ENCODE measurements at regions not wholly inside any gene's neighbourhood (a gene's known extent, or its start where the extent isn't known, plus 50 kb on each side); places are given as distances from the start of the nearest gene placed in this dataset.

DNA sequence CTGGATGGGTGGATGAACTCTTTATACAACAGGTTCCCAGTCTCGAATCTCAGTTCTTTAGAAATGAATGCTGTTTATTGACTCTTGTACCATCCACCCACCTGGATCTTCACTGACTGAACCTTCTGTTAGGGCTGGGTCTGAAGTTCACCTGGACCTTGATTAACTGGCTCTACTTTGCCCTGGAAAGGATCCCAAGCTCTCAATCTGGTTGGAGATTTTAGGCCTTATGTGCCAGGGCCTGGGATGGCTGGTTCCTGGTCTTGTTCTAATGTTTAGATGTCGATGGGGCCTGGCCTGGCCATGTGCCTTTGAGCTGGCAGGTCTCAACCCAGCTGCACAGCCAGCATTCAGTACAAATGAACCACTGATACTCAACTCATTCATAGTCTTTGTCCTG is 76.5 kb upstream of the MED13L start:
- Histone ChIP-seq H4K20me1 (replicated peaks; ENCODE audit: control insufficient read depth, extremely low read depth, insufficient read depth, low read length) (no peaks in the 10 kb centered on the region), H3K9ac (replicated peaks; ENCODE audit: extremely low read depth, insufficient read depth, low read length) (no peak overlapping the region), H3K4me1 (ENCODE audit: control insufficient read depth, extremely low read depth, insufficient read depth, low read length) (peaks cover 14% of the 10 kb centered on the region), H3K4me2 (ENCODE audit: insufficient read depth, low read length) (no peak overlapping the region), H3K36me3 (ENCODE audit: control insufficient read depth in 2 of 2, extremely low read depth in 1 of 2, insufficient read depth in 2 of 2, low read length in 2 of 2) (no peaks in the 10 kb centered on the region), H3K9me1 (replicated peaks; ENCODE audit: control insufficient read depth, extremely low read depth, insufficient read depth, low read length) (no peaks in the 10 kb centered on the region), H2AFZ (ENCODE audit: low read depth, low read length) (no peak overlapping the region), H3K4me3 (replicated peaks in 1 of 3; ENCODE audit: insufficient read depth in 1 of 3, low read depth in 1 of 3, low read length in 3 of 3) (no peak overlapping the region), H3K9me3 (replicated peaks; ENCODE audit: control insufficient read depth, insufficient read depth, low read length) (no peaks in the 10 kb centered on the region), H3K27ac (ENCODE audit: insufficient read depth, low read depth, low read length) (no peak overlapping the region), H3K27me3 (ENCODE audit: control insufficient read depth in 2 of 2, insufficient read depth in 2 of 2, low read length in 2 of 2) (no peaks in the 10 kb centered on the region), H3K79me2 (ENCODE audit: control insufficient read depth, insufficient read depth, low read length) (no peaks in the 10 kb centered on the region)
- no peak for TF ChIP-seq CTCF (IDR thresholded peaks at IDR 0.05; ENCODE audit: extremely low read depth in 1 of 2, insufficient read depth in 1 of 2, low read depth in 1 of 2, low read length in 2 of 2)
- no peak for TF ChIP-seq MYC (IDR thresholded peaks at IDR 0.05; ENCODE audit: low read depth, low read length)
- no peak for TF ChIP-seq FOS (IDR thresholded peaks at IDR 0.05; ENCODE audit: borderline replicate concordance, insufficient read depth, low read length)
- TF ChIP-seq POLR2A (IDR thresholded peaks at IDR 0.05; ENCODE audit: low read depth, low read length), result no peak
- no peak for TF ChIP-seq MAX (IDR thresholded peaks at IDR 0.05; ENCODE audit: insufficient read depth, insufficient read length)
- TF ChIP-seq POLR2AphosphoS5 (IDR thresholded peaks at IDR 0.05; ENCODE audit: insufficient read depth, low read depth, low read length), result no peak
- no peak for TF ChIP-seq EZH2 (IDR thresholded peaks at IDR 0.05; ENCODE audit: borderline replicate concordance, low read depth, low read length, severe bottlenecking)
- no peak for TF ChIP-seq GATA2 (IDR thresholded peaks at IDR 0.05; ENCODE audit: insufficient read depth, insufficient read length, low read depth, low read length)
- no peak for TF ChIP-seq JUN (IDR thresholded peaks at IDR 0.05; ENCODE audit: borderline replicate concordance, insufficient read depth, insufficient read length, low read depth)
- DNase-seq (ENCODE audit: low read depth, low spot score) (no peak), FAIRE-seq (no peak)
- CTCF ChIA-PET, result no interaction called here
- dilution Hi-C loops (cut with MboI; ENCODE audit: extremely low pct_ligation_motif_present, low sequenced_read_pairs), result no loop called here
- BruUV-seq (replicated peaks), result no TSS peak
- intact Hi-C loops (cut with micrococcal nuclease), result no loop called here
- POLR2A ChIA-PET, result no interaction called here
